Suprapubic skin (tissue), 3 donors: ENCODE measurements at regions not wholly inside any gene's neighbourhood (a gene's known extent, or its start where the extent isn't known, plus 50 kb on each side); places are given as distances from the start of the nearest gene placed in this dataset.

Experiments used
- CTCF ChIP-seq, 2 donors: fragments of 200-600 bp in 1 of 2; fragments of 450-650 bp in 1 of 2; sonication (generic) in 1 of 2; IDR thresholded peaks; one replicate each; pipeline ENCODE4 v1.5.1; 2016 to 2019; ENCODE audit warnings: antibody characterized with exemption in 2 of 2, mild to moderate bottlenecking in 1 of 2, moderate library complexity in 1 of 2
- POLR2A ChIP-seq, 2 donors: fragments of 450-650 bp; IDR thresholded peaks; one replicate each; pipeline ENCODE4 v1.6.1; 2017; ENCODE audit warnings: antibody characterized with exemption in 2 of 2, mild to moderate bottlenecking in 2 of 2, moderate library complexity in 2 of 2

- TF ChIP-seq CTCF (IDR thresholded peaks at IDR 0.05) = no peak
- no peak for TF ChIP-seq POLR2A (IDR thresholded peaks at IDR 0.05)
Observed at GRCh38 chr7:9250876-9251275, 817.5 kb downstream of the NXPH1 start.
